ENCODE measurements at regions not wholly inside any gene's neighbourhood (a gene's known extent, or its start where the extent isn't known, plus 50 kb on each side); places are given as distances from the start of the nearest gene placed in this dataset.
"Not testable (repeated sequence)": the region's sequence is repeated elsewhere in the genome, so short reads cannot be mapped to it uniquely, and the experiment has no call there.

GRCh38 chr7:91565499-91566401 is 301.5 kb downstream of the FZD1 start:
- DNase-seq (ENCODE audit: low read depth) = no peak

GRCh38 chr7:91566402-91566732 is 302.1 kb downstream of the FZD1 start:
- no peak for DNase-seq (ENCODE audit: low read depth)

- no peak for DNase-seq (ENCODE audit: low read depth)
These were observed 303.1 kb downstream of the FZD1 start for GRCh38 chr7:91567081-91568012.

- no peak for DNase-seq (ENCODE audit: low read depth)
These were observed 303.9 kb downstream of the FZD1 start for GRCh38 chr7:91568138-91568537.

- DNase-seq (ENCODE audit: low read depth) = no peak
These were observed 305.7 kb downstream of the FZD1 start for GRCh38 chr7:91569728-91570457.

GRCh38 chr7:91570560-91570959 is 306.3 kb downstream of the FZD1 start:
- DNase-seq (ENCODE audit: low read depth) = no peak

GRCh38 chr7:91571601-91572000 is 307.4 kb downstream of the FZD1 start:
- DNase-seq (ENCODE audit: low read depth) = no peak

GRCh38 chr7:91573405-91573804 is 307.1 kb downstream of the MTERF1 start:
- no peak for DNase-seq (ENCODE audit: low read depth)

- DNase-seq (ENCODE audit: low read depth) = not testable (repeated sequence)
These were observed 304.0 kb downstream of the MTERF1 start for GRCh38 chr7:91576459-91576858.

GRCh38 chr7:91579837-91580236 is 300.7 kb downstream of the MTERF1 start:
- no peak for DNase-seq (ENCODE audit: low read depth)

GRCh38 chr7:91582799-91583477 is 297.6 kb downstream of the MTERF1 start:
- DNase-seq (ENCODE audit: low read depth) = no peak

GRCh38 chr7:91596287-91596686 is 284.2 kb downstream of the MTERF1 start:
- DNase-seq (ENCODE audit: low read depth) = no peak

GRCh38 chr7:91598791-91599190 is 281.7 kb downstream of the MTERF1 start:
- DNase-seq (ENCODE audit: low read depth) = no peak

GRCh38 chr7:91600112-91600511 is 280.4 kb downstream of the MTERF1 start:
- no peak for DNase-seq (ENCODE audit: low read depth)

GRCh38 chr7:91603707-91604106 is 276.8 kb downstream of the MTERF1 start:
- no peak for DNase-seq (ENCODE audit: low read depth)

GRCh38 chr7:91608606-91609005 is 271.9 kb downstream of the MTERF1 start:
- DNase-seq (ENCODE audit: low read depth) = no peak

- no peak for DNase-seq (ENCODE audit: low read depth)
These were observed 271.0 kb downstream of the MTERF1 start for GRCh38 chr7:91609525-91609924.

GRCh38 chr7:91614431-91614830 is 266.1 kb downstream of the MTERF1 start:
- no peak for DNase-seq (ENCODE audit: low read depth)

GRCh38 chr7:91618776-91619765 is 261.4 kb downstream of the MTERF1 start:
- DNase-seq (ENCODE audit: low read depth) = no peak

- DNase-seq (ENCODE audit: low read depth) = no peak
These were observed 259.7 kb downstream of the MTERF1 start for GRCh38 chr7:91620827-91621226.
